Stimulated activated naive CD8-positive, alpha-beta T cell treated with anti-CD3 and anti-CD28 coated beads, Interleukin-15, Interleukin-2, amounts not matched to agents 100 ng/mL and 50 ng/mL, for 24 hours (primary cell): ENCODE measurements at regions not wholly inside any gene's neighbourhood (a gene's known extent, or its start where the extent isn't known, plus 50 kb on each side); places are given as distances from the start of the nearest gene placed in this dataset.

Experiments used
- H3K27ac Mint-ChIP-seq: one replicate; pipeline ENCODE4 v1.8.0; 2021; ENCODE audit warnings: mild to moderate bottlenecking, mixed read lengths
- H3K27me3 Mint-ChIP-seq: one replicate; pipeline ENCODE4 v1.8.0; 2021; ENCODE audit warnings: mixed read lengths
- H3K36me3 Mint-ChIP-seq: one replicate; pipeline ENCODE4 v1.8.0; 2021; ENCODE audit warnings: low read depth, mixed read lengths
- H3K4me1 Mint-ChIP-seq: one replicate; pipeline ENCODE4 v1.8.0; 2021; ENCODE audit warnings: low read depth, mixed read lengths
- H3K4me3 Mint-ChIP-seq: one replicate; pipeline ENCODE4 v1.8.0; 2021; ENCODE audit warnings: mild to moderate bottlenecking, mixed read lengths
- H3K9me3 Mint-ChIP-seq: one replicate; pipeline ENCODE4 v1.8.0; 2021; ENCODE audit warnings: mixed read lengths

DNA sequence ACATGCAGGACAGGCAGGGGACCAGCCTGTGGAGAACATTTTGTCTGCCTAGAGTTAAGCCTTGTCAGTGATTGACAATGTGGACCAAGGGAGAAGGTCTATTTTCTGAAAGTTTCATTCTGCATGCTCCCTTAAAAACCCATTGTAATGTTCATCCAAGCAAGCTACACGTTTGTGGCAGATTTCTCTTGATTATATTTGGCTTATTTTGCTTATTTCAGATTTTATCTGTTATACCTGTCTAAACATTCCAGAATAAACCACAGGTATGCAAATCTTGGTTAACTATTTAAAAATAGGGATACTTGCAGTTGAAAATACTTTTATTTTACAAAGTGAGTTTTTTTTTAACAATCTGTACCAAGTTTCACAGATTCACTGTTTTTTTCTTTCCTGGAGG, 78.2 kb upstream of the F3 start:
- H3K27me3 Mint-ChIP-seq = no peaks in the 10 kb centered on the region
- H3K4me1 Mint-ChIP-seq = no peaks in the 10 kb centered on the region
- no peak overlapping the region for H3K4me3 Mint-ChIP-seq
- no peaks in the 10 kb centered on the region for H3K36me3 Mint-ChIP-seq
- no peak overlapping the region for H3K27ac Mint-ChIP-seq
- H3K9me3 Mint-ChIP-seq = peaks cover 11% of the 10 kb centered on the region

DNA sequence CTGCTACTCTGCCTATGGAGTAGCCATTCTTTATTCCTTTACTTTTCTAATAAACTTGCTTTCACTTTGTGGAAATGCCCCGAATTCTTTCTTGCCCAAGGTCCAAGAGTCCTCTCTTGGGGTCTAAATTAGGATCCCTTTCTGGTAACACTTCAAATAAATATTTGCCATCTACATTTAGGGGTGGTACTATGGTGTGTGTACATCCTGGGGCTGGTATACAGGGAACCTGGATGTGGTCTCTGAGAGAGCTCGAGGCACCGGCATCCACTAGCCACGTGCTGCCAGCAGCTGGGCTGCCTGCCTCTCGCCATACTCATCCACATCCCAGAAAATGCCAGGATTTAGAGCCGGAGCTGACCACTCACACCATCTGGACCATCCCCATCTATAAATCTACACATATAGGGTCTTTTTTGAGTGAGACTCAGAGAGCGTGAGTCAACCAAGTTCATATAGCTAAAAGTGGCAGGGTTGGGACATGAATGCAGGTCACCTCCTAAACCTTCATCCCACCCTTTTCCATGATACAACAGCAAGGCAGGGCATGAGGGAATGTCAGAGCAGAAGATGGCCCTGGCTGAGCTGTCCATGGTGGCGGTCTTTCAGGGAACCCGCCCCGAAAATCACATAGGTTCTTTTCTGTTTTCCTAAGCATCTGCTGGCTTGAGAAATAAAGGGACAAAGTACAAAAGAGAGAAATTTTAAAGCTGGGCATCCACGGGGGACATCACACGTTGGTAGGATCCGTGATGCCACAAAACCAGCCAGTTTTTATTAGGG, 76.6 kb upstream of the F3 start:
- Mint-ChIP-seq H3K27me3 (peaks cover 5% of the 10 kb centered on the region), H3K4me3 (no peak overlapping the region), H3K9me3 (peaks cover 11% of the 10 kb centered on the region), H3K27ac (no peak overlapping the region), H3K36me3 (no peaks in the 10 kb centered on the region), H3K4me1 (no peaks in the 10 kb centered on the region)

DNA sequence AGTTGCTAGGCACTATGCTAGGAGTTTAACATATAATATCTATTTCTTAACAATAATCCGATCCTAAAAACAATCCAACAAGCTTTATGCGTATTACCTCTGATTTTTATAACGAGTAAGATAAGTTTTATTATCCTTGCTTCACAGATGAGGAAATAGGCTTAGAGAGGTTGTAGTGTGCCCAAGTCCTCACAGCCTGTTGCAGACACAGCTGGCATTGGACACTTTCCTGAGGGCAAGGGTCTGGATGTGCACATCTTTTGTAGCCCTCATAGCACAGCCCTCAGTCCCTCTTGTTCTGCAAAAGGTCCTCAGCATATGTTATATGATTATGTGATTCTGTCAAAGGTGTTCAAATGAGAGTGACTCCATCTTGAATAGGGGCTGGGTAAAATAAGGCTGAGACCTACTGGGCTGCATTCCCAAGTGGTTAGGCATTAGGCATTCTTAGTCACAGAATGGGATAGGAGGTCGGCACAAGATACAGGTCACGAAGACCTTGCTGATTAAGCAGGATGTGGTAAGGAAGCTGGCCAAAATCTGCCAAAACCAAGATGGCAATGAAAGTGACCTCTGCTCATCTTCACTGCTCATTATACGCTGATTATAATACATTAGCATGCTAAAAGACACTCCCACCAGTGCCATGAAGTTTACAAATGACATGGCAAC, 75.7 kb upstream of the F3 start:
- Mint-ChIP-seq H3K9me3 (peaks cover 11% of the 10 kb centered on the region), H3K27ac (no peak overlapping the region), H3K4me3 (no peak overlapping the region), H3K4me1 (no peaks in the 10 kb centered on the region), H3K36me3 (no peaks in the 10 kb centered on the region), H3K27me3 (peaks cover 5% of the 10 kb centered on the region)

DNA sequence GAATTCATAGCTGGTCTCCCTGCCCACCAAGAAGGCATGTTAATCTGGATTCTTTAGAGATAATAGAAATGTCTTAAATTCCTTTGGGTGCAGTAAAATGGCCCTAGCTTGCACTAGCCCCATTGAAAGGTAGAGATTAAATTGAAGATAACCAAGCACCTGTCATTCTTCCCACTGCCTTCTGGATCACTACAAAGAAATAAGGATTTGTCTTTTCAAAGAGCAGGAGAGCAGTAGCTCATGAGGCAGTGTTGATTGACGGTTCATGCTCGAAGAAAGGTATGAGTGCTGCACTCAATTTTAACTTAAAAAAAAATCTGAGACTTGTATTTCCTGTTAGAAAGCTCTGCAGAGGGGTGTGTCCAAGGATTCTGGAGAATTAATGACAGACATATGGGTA, 74.9 kb upstream of the F3 start:
- Mint-ChIP-seq H3K36me3 (no peaks in the 10 kb centered on the region), H3K27me3 (peaks cover 5% of the 10 kb centered on the region), H3K9me3 (peaks cover 11% of the 10 kb centered on the region), H3K4me1 (no peaks in the 10 kb centered on the region), H3K27ac (no peak overlapping the region), H3K4me3 (no peak overlapping the region)

DNA sequence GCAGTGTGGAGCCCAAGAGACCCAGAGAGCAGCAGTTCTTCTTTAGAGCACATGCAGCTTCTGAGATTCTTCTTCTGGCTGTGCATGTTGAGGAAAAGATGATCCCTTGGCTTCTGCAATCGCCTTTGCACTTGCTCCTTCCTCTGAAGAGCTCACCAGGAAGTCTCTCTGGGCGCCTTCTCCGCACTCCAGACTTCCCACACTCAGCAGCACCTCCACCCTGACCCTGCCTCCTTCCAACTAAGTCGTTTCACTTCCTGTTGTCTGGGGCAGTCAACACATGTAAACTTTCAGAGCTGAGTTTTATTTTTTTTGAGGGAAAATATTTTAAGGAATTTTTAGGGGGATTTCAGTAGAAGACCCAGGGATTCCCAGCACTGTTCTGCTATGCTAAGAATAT, 73.4 kb upstream of the F3 start:
- Mint-ChIP-seq H3K27me3 (peaks cover 5% of the 10 kb centered on the region), H3K9me3 (peaks cover 11% of the 10 kb centered on the region), H3K27ac (no peak overlapping the region), H3K4me3 (no peak overlapping the region), H3K4me1 (no peaks in the 10 kb centered on the region), H3K36me3 (no peaks in the 10 kb centered on the region)

DNA sequence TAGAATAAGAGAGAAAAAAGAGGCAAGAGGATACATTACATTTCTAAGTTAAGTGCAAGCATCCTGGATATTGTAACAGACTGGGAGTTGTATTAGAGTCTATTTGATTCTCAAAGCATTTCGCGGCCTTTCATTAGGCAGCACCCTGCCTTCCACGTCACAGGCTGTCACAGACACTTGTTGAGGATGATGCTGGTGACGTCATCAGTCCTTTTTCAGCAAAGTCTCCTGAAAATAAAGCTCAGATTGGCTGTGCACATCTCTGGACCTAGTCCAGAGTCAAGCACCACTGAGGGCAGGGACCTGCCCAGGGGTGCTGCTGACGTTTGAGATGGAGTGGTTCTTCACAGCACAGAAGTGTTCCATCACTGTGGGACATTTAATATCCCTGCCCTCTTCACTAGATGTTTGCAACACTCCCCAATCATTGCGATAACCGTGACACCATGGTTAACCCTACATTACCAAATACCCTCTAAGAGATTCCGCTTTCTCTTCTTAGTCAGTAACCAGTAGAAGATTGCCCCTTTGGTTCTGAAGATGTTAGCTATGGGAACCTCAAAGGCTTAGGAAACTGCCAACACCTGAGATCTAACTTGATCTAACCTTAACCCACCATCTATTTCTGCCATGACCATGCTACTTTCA, 72.7 kb upstream of the F3 start:
- no peak overlapping the region for H3K27ac Mint-ChIP-seq
- no peak overlapping the region for H3K4me3 Mint-ChIP-seq
- no peaks in the 10 kb centered on the region for H3K36me3 Mint-ChIP-seq
- no peaks in the 10 kb centered on the region for H3K4me1 Mint-ChIP-seq
- H3K27me3 Mint-ChIP-seq = peaks cover 5% of the 10 kb centered on the region
- peaks cover 11% of the 10 kb centered on the region for H3K9me3 Mint-ChIP-seq

DNA sequence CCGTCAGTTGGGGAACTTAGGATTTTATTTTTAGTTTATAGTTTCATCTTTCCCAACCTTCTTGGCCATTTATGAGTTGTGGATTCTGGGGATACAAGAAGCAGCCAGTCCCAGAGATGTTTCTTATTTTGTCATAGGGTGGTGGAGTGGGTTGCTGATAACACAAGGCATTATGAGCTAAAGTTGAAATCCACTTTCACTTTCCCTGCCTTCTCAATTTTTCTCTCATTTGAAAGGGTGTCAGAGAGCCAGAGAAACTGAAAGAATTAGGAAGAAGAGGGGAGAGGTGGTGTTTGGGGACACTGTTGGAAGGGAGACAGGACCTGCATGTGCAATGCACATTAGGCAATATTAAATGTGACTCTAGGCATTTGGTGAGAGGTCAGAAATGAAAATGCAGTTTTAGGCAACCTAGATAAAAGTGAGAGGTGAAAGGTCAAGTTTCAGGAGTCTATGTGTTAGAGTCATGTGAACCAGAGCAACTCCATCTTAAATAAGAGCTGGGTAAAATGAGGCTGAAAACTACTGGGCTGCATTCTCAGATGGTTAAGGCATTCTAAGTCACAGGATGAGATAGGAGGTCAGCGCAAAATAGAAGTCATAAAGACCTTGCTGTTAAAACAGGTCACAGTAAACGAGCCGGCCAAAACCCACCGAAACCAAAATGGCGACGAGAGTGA, 71.1 kb upstream of the F3 start:
- Mint-ChIP-seq H3K36me3 (no peaks in the 10 kb centered on the region), H3K4me1 (no peaks in the 10 kb centered on the region), H3K9me3 (peaks cover 2% of the 10 kb centered on the region), H3K27ac (no peak overlapping the region), H3K27me3 (peaks cover 5% of the 10 kb centered on the region), H3K4me3 (no peak overlapping the region)

DNA sequence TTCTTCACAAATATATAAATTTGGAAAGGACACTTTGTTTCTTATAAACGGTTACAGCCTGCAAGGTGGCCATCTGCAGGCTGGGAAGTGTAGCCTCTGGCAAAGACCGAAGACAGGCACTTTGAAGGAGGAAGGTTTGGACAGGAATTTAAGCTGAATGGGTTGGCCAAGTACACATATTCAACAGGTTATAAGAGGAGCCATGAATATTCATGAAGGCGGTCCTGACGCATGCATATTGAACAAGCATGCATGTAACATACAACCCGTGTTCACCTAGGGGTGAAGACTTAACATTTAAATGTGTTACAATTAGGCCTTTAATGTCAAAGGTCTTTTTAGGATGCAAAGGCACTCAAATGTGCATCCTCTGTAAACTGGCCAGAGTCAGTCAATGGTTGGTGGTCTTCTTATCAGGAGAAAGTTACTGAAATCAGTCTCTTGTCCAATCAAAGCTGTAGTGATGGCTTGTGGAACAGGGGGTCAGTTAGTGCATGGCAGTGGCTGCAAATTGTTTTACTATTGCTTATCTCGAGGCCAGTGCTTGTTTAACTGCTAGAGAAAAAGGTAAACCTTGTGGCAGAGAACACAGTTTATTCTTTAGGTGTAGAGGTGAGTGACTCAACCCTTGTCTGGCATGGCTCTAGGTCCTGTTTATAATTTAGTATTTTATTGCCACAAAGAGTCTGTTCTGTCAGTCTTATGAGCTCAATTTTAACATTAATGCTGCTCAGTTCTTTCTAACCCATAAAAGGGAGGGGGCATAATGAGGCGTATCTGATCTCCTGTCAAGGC, 70.3 kb upstream of the F3 start:
- H3K4me3 Mint-ChIP-seq = no peak overlapping the region
- no peaks in the 10 kb centered on the region for H3K4me1 Mint-ChIP-seq
- peaks cover 5% of the 10 kb centered on the region for H3K27me3 Mint-ChIP-seq
- H3K36me3 Mint-ChIP-seq = no peaks in the 10 kb centered on the region
- no peak overlapping the region for H3K27ac Mint-ChIP-seq
- H3K9me3 Mint-ChIP-seq = no peaks in the 10 kb centered on the region

DNA sequence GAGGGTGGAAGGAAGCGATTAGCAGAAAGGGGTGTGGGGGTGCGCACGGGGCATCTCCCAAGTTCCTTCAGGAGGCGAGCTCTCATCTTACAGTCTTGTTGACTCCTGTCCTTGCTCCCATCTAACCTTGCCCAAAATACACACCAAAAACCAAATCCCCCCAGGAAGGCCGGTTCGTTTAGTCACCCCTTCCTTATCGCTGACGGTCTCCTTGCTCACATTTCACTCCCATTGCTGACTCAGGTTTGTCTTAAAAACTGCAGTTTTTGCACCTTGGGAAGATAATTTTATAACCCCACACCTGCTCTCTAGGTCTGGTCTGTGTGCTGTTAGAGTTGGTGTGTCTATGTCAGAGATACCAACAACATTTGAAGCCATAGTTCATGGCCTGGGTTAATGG, 68.1 kb upstream of the F3 start:
- Mint-ChIP-seq H3K36me3 (no peaks in the 10 kb centered on the region), H3K27me3 (peaks cover 5% of the 10 kb centered on the region), H3K27ac (no peak overlapping the region), H3K9me3 (no peaks in the 10 kb centered on the region), H3K4me1 (no peaks in the 10 kb centered on the region), H3K4me3 (no peak overlapping the region)

DNA sequence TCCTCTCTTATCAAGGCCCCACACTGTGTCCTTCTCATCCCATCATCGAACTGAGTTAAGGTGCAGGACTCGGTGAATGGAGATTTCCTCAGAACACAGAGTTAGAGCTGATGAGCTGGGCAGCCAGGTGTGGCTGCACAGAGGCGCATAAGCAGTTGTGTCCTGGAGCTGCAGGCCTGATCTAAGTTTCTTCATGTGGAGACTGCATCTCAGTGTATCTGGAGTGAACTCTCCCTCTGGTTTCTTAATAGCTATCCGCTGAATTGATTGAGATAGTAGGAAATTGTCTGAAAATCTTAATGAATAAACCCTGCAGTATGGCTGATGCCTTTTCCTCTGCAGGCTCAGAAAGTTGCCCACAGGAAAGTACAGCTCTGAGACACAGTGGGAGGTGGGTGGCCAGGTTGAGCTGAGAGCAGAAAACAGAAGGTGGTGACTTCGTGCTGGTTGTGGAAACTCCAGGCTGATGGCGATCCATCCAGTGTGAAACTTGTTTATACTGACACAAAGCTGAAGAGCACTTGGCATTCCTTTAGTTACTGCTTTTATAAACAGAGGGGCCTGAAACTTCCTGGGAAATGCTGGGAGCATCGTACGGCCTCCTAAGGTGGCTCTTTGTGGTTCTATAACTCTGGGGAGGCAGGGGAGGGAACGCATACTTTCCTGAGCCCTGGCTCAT, 67.4 kb upstream of the F3 start:
- Mint-ChIP-seq H3K27ac (no peak overlapping the region), H3K9me3 (no peaks in the 10 kb centered on the region), H3K4me1 (no peaks in the 10 kb centered on the region), H3K4me3 (no peak overlapping the region), H3K36me3 (no peaks in the 10 kb centered on the region), H3K27me3 (peaks cover 2% of the 10 kb centered on the region)

DNA sequence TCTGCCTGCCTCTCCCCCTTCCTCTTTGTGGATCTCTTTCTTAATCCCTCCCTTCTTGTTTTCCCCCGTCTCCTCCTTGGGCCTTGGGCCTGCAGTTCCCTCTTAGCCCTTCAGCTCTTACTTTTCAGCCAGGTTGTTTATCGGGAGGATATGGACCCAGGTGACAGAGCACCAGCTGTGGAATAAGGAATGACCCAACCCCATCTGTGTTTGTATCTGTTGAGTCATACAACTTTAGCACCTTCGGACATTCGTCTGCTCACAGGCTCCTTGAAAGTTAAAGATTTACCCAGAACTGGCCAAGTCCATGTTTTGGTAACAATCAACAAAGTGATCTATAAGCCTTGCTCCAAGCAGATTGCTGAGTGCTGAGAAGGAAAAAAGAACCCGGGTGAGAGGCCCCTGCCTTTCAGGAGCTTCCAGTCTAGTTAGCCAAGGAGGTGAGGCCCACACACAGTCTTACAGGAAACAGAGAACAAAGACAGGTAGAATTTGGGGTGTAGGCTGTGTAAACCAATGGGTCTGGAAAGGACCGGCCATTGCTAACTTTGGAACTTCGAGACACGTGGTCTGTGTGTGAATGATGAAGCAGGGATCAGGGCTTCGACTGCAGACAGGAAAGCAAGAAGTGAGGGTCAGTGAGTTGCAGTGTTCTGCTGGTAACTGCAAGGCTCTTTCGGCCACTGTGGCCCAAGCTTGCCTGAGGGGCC, 66.7 kb upstream of the F3 start:
- no peak overlapping the region for H3K4me3 Mint-ChIP-seq
- H3K4me1 Mint-ChIP-seq = no peaks in the 10 kb centered on the region
- H3K27me3 Mint-ChIP-seq = no peaks in the 10 kb centered on the region
- no peak overlapping the region for H3K27ac Mint-ChIP-seq
- H3K36me3 Mint-ChIP-seq = no peaks in the 10 kb centered on the region
- H3K9me3 Mint-ChIP-seq = no peaks in the 10 kb centered on the region

DNA sequence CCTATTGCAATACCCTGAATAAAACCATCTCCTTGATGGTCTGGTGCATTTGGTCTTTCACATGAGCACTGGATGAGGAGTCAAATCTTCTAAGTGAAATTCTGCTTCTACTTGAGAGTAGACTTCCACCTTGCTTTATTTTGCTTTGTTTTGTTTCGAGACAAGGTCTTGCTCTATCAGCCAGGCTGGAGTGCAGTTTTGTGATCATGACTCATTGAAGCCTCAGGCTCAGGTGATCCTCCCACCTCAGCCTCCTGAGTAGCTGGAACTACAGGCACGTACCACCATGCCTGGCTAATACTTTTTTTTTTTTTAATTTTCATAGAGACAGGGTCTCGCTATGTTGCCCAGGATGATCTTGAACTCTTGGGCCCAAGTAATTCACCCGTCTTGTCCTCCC, 65.8 kb upstream of the F3 start:
- H3K36me3 Mint-ChIP-seq = no peaks in the 10 kb centered on the region
- H3K27ac Mint-ChIP-seq = no peak overlapping the region
- no peak overlapping the region for H3K4me3 Mint-ChIP-seq
- peaks cover 5% of the 10 kb centered on the region for H3K4me1 Mint-ChIP-seq
- peaks cover 4% of the 10 kb centered on the region for H3K27me3 Mint-ChIP-seq
- H3K9me3 Mint-ChIP-seq = no peaks in the 10 kb centered on the region

DNA sequence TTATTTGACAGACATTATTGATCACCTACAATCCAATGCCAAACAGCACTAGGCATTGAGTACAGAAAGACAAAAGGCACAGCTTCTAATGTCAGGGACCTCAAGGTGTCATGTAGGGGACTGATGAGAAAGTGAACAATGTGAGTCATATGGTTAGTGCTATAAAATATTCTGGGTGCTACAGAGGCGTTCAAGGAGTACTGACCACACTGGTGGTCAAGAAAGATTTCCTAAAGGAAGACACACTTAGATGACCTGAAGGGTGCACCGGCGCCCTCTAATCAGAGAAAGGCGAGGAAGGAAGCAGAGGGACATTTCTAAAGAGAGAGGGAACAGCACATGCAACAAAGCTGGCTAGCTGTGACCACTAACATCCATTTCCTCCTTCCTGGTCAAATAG, 64.9 kb upstream of the F3 start:
- Mint-ChIP-seq H3K27ac (no peak overlapping the region), H3K27me3 (peaks cover 6% of the 10 kb centered on the region), H3K4me1 (peaks cover 8% of the 10 kb centered on the region), H3K9me3 (no peaks in the 10 kb centered on the region), H3K36me3 (no peaks in the 10 kb centered on the region), H3K4me3 (no peak overlapping the region)

DNA sequence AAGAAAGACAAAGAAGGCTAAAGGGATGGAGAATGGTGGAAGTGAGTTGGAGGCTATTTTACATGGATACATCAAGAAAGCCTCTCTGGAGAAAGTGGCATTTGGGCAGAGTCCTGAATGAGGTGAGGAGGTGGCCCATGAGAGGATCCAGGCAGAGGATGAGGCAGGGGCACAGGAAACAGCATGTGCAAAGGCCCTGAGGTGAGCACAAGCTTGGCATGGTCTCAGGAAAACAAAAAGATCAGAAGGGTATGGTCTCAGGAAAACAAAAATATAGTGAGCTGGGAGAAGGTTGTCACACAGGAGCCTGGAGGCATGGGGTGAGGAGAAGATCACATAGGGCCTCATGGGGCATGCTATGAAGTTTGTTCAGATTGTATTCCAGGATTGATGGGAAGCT, 62.1 kb upstream of the F3 start:
- Mint-ChIP-seq H3K27ac (no peak overlapping the region), H3K9me3 (no peaks in the 10 kb centered on the region), H3K27me3 (peaks cover 17% of the 10 kb centered on the region), H3K4me1 (peaks cover 8% of the 10 kb centered on the region), H3K4me3 (no peak overlapping the region), H3K36me3 (no peaks in the 10 kb centered on the region)
